K562 (cell line): ENCODE measurements at regions not wholly inside any gene's neighbourhood (a gene's known extent, or its start where the extent isn't known, plus 50 kb on each side); places are given as distances from the start of the nearest gene placed in this dataset.

Experiments
- DEAF1 ChIP-seq: fragments of 450-650 bp; formaldehyde crosslinking; IDR thresholded peaks from 2 replicates; pipeline ENCODE4 v1.4.0; 2020; ENCODE audit warnings: mild to moderate bottlenecking, moderate library complexity
- FOXM1 ChIP-seq, 2 experiments: fragments of 450-650 bp in 1 of 2; sonication (generic) in 1 of 2; formaldehyde crosslinking in 1 of 2; IDR thresholded peaks; 2 replicates each; pipeline versions ENCODE4 v1.6.1 to v1.9.0; 2017 to 2022; ENCODE audit warnings: low read depth in 2 of 2, mild to moderate bottlenecking in 2 of 2, missing genetic modification reagents in 1 of 2, moderate library complexity in 1 of 2
- MAFG ChIP-seq: fragments of 450-650 bp; conservative IDR thresholded peaks from 2 replicates; pipeline ENCODE4 v1.6.1; 2016; ENCODE audit warnings: missing genetic modification characterization, missing compliant biosample characterization
- NFE2L1 ChIP-seq: fragments of 450-650 bp; IDR thresholded peaks from 2 replicates; pipeline ENCODE4 v1.6.1; 2016; ENCODE audit warnings: missing genetic modification characterization, low read depth, mild to moderate bottlenecking, missing compliant biosample characterization, moderate library complexity, borderline replicate concordance
- POLR2A ChIP-seq: fragments of 450-650 bp; conservative IDR thresholded peaks from 2 replicates; pipeline ENCODE4 v1.6.1; 2016
- RUNX1 ChIP-seq: sonication (generic); IDR thresholded peaks from 2 replicates; pipeline ENCODE4 v1.6.1; 2016; ENCODE audit warnings: antibody characterized with exemption, low read depth
- SMAD3 ChIP-seq: fragments of 450-650 bp; formaldehyde crosslinking; conservative IDR thresholded peaks from 2 replicates; pipeline ENCODE4 v1.4.0; 2020; ENCODE audit warnings: mild to moderate bottlenecking
- TGIF2 ChIP-seq: sonication (generic); formaldehyde crosslinking; IDR thresholded peaks from 2 replicates; pipeline ENCODE4 v1.8.1; 2022; ENCODE audit warnings: mild to moderate bottlenecking, missing genetic modification reagents, moderate library complexity
- TOE1 ChIP-seq, 2 experiments: fragments of 450-650 bp in 1 of 2; sonication (generic) in 1 of 2; formaldehyde crosslinking in 1 of 2; IDR thresholded peaks; 2 replicates each; pipeline versions ENCODE4 v1.7.1 to v1.8.0; 2016 to 2022; ENCODE audit warnings: borderline replicate concordance in 2 of 2, mild to moderate bottlenecking in 2 of 2, antibody characterized with exemption in 1 of 2, inconsistent platforms in 1 of 2, low read depth in 1 of 2, missing genetic modification reagents in 1 of 2, moderate library complexity in 1 of 2
- U2AF2 ChIP-seq: fragments of 200-400 bp; formaldehyde crosslinking; optimal IDR thresholded peaks from 2 replicates; pipeline ENCODE3; 2017; ENCODE audit warnings: low read depth, mild to moderate bottlenecking, low read length
- USF1 ChIP-seq: sonication (generic); formaldehyde crosslinking; IDR thresholded peaks from 2 replicates; pipeline ENCODE4 v1.9.0; 2022; ENCODE audit warnings: mild to moderate bottlenecking, missing genetic modification reagents
- ZNF12 ChIP-seq: sonication (generic); formaldehyde crosslinking; IDR thresholded peaks from 2 replicates; pipeline ENCODE4 v1.4.0; 2020; ENCODE audit warnings: mild to moderate bottlenecking, missing genetic modification reagents
- ZNF764 ChIP-seq: fragments of 250-450 bp; sonication (Bioruptor Pico); IDR thresholded peaks from 2 replicates; pipeline ENCODE4 v1.4.0; 2020; ENCODE audit warnings: low read depth, mild to moderate bottlenecking, moderate library complexity
- TF ChIP-seq, protein P1 (sequence below), 2 experiments: fragments of 450-650 bp; formaldehyde crosslinking in 1 of 2; IDR thresholded peaks; 2 replicates each; pipeline versions ENCODE4 v1.4.0 to v1.6.1; 2014 to 2020; ENCODE audit warnings: mild to moderate bottlenecking in 2 of 2, borderline replicate concordance in 1 of 2, low read depth in 1 of 2

DNA sequence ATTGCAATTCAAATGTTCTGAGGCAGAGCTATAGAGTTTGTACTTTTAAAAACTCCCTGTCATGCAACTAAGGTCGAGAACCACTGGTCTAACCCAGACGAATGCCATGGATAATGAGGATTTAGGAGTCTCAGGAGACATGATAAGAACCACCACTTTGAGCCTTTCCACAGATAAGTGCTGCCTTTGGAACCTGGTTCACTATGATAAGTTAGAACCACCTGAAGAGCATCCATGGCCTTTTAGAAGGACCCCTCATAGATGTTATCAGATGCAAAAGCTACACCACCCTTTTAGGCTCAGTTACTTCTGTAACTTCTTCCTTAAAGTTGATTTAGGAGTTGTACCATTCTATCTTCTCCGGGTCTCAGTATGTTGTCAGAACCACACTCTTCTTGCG lies 350.6 kb upstream of the CCL2 start (continued):
- TF ChIP-seq, protein P1, sequence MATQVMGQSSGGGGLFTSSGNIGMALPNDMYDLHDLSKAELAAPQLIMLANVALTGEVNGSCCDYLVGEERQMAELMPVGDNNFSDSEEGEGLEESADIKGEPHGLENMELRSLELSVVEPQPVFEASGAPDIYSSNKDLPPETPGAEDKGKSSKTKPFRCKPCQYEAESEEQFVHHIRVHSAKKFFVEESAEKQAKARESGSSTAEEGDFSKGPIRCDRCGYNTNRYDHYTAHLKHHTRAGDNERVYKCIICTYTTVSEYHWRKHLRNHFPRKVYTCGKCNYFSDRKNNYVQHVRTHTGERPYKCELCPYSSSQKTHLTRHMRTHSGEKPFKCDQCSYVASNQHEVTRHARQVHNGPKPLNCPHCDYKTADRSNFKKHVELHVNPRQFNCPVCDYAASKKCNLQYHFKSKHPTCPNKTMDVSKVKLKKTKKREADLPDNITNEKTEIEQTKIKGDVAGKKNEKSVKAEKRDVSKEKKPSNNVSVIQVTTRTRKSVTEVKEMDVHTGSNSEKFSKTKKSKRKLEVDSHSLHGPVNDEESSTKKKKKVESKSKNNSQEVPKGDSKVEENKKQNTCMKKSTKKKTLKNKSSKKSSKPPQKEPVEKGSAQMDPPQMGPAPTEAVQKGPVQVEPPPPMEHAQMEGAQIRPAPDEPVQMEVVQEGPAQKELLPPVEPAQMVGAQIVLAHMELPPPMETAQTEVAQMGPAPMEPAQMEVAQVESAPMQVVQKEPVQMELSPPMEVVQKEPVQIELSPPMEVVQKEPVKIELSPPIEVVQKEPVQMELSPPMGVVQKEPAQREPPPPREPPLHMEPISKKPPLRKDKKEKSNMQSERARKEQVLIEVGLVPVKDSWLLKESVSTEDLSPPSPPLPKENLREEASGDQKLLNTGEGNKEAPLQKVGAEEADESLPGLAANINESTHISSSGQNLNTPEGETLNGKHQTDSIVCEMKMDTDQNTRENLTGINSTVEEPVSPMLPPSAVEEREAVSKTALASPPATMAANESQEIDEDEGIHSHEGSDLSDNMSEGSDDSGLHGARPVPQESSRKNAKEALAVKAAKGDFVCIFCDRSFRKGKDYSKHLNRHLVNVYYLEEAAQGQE (IDR thresholded peaks at IDR 0.05; ENCODE audit: borderline replicate concordance) = no peak
- TF ChIP-seq, protein P1 (CRISPR knock-in tag; IDR thresholded peaks at IDR 0.05; ENCODE audit: low read depth) = no peak
- TF ChIP-seq TOE1 (IDR thresholded peaks at IDR 0.05; ENCODE audit: borderline replicate concordance) (no peak), TOE1 (CRISPR knock-in tag; IDR thresholded peaks at IDR 0.05; ENCODE audit: borderline replicate concordance, low read depth) (no peak), ZNF12 (CRISPR knock-in tag) (no peak), USF1 (CRISPR knock-in tag) (no peak), NFE2L1 (tag) (no peak), DEAF1 (CRISPR knock-in tag) (no peak), ZNF764 (CRISPR knock-in tag) (no peak), FOXM1 (IDR thresholded peaks at IDR 0.05; ENCODE audit: low read depth) (peak; percentile 84), FOXM1 (CRISPR knock-in tag; IDR thresholded peaks at IDR 0.05; ENCODE audit: low read depth) (no peak), SMAD3 (CRISPR knock-in tag) (no peak), U2AF2 (no peak), RUNX1 (no peak), POLR2A (no peak), TGIF2 (CRISPR knock-in tag) (no peak), MAFG (tag) (peak; percentile 38; the same call in 1 of the 2 replicates)
